AG09309 (cell line): ENCODE measurements at regions not wholly inside any gene's neighbourhood (a gene's known extent, or its start where the extent isn't known, plus 50 kb on each side); places are given as distances from the start of the nearest gene placed in this dataset.

Experiments used
- DNase-seq: peaks from one replicate; pipeline ENCODE4 v3.0.0-alpha.2; 2010; ENCODE audit warnings: low read depth
- H3K4me3 ChIP-seq: 2 replicates; pipeline ENCODE4 v1.5.1; 2011; ENCODE audit warnings: mild to moderate bottlenecking, low read depth, low read length, moderate library complexity; ENCODE audit not compliant: control insufficient read depth
- CTCF ChIP-seq: IDR thresholded peaks from 2 replicates; pipeline ENCODE4 v1.5.1; 2011; ENCODE audit warnings: mild to moderate bottlenecking, low read depth, low read length, inconsistent platforms; ENCODE audit not compliant: insufficient read depth, control insufficient read depth; ENCODE audit errors: missing control alignments

- no peak for TF ChIP-seq CTCF
- no peak for DNase-seq
- H3K4me3 ChIP-seq: no peak overlapping the region
Observed at GRCh38 chr11:109612496-109612895, 190.5 kb downstream of the C11orf87 start.

GRCh38 chr11:109619498-109619897 is 197.5 kb downstream of the C11orf87 start:
- no peak overlapping the region for H3K4me3 ChIP-seq
- DNase-seq: no peak
- no peak for TF ChIP-seq CTCF

- no peak overlapping the region for H3K4me3 ChIP-seq
- TF ChIP-seq CTCF: no peak
- no peak for DNase-seq
Observed at GRCh38 chr11:109629734-109630133, 207.7 kb downstream of the C11orf87 start.

GRCh38 chr11:109641549-109641948 is 219.6 kb downstream of the C11orf87 start:
- TF ChIP-seq CTCF: peak; percentile 40
- peak; percentile 14 for DNase-seq
- H3K4me3 ChIP-seq: no peak overlapping the region

- no peak for TF ChIP-seq CTCF
- no peak for DNase-seq
- no peak overlapping the region for H3K4me3 ChIP-seq
Observed at GRCh38 chr11:109644152-109644551, 222.2 kb downstream of the C11orf87 start.

- TF ChIP-seq CTCF: no peak
- H3K4me3 ChIP-seq: no peak overlapping the region
- DNase-seq: no peak
Observed at GRCh38 chr11:109648804-109649203, 226.8 kb downstream of the C11orf87 start.

GRCh38 chr11:109654091-109654490 is 232.1 kb downstream of the C11orf87 start:
- TF ChIP-seq CTCF: no peak
- H3K4me3 ChIP-seq: no peak overlapping the region
- DNase-seq: no peak
